ENCODE measurements at regions not wholly inside any gene's neighbourhood (a gene's known extent, or its start where the extent isn't known, plus 50 kb on each side); places are given as distances from the start of the nearest gene placed in this dataset.
A peak's percentile ranks its signal among the peaks of the same experiment; 100 is the strongest.

DNA sequence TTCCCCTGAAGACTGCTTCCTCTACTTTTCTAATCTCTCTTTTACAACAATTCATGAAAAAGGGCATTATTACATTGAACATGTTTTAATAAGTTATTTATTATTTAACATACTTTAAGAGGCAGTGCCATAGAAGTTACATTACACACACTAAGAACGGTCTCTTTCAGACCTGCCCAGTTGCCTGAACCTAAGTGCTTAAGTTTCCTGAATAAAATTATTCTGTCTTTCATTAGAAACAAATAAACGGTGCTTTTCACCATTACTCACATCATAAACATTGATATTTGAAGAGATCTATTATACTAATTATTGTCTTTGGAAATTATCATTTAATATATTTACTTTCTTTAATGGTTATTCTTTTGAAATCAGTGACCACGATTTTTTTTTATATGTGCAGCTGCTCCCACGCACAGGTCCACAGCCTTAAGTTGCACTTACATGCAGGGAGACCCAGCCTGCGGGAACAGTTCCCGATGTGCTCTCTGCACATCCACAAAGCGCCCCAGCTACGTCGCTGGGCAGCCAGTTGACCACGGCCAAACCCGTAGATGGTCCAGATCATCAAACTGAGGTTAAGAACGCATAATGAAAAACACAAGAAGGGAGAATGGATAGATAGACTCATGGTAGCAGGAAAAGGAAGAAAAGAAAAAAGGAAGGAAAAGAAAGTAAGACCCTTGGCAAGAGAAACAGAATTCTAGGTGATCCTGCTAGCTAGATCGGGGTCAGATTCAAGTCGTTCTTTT lies 437.0 kb upstream of the MGMT start:
- DNase-seq (no peak), ATAC-seq (no peak)
- intact Hi-C loops (cut with micrococcal nuclease), result loop anchor here (10.0 kb wide), 1 partner anchor 305 kb away; no protein-coding TSS in a partner anchor

- ATAC-seq (no peak), DNase-seq (no peak)
- intact Hi-C loops (cut with micrococcal nuclease), result loop anchor here (10.0 kb wide), 1 partner anchor 304 kb away; no protein-coding TSS in a partner anchor
These were observed 436.5 kb upstream of the MGMT start for GRCh38 chr10:129030603-129030895.

DNA sequence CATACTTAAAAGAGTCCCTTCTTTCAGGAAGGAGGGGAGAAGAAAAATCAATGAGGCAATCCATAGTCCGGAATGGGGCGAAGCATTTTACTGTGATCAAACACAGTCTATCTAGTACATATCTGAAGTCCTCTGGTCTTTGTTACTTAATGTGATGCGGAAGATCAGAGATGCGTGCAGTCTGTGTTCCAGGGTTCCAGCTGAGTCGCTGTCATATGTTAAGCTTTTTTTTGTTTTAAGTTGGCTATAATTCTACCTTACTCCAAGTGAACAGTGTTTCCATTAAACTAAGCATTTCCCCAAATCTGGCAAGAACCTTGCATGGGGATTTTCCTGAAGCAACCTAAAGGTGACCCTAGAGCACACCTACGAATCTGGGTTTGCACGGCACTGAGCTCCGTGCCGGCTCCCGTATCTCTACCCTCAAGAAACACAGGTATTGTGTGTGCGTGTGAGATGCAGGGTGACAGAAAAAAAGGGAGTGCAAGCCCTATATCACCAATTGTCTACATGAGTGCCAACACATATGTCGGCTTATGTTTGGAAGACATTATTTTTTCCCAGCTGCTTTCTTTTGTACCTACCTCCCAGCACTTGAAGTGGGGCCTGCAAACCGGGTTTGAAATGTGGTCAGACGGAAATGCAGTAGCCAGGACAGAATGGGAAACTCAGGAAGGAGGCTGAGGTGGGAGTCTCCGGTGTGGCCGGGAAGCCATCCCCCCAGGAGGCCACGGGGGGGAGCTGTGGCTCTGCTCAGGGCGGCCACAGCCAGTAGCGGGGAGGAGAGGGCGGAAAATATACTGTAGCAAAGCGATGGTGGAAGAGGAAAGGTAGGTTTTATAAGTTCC lies 435.8 kb upstream of the MGMT start:
- peak; percentile 76 for DNase-seq

DNA sequence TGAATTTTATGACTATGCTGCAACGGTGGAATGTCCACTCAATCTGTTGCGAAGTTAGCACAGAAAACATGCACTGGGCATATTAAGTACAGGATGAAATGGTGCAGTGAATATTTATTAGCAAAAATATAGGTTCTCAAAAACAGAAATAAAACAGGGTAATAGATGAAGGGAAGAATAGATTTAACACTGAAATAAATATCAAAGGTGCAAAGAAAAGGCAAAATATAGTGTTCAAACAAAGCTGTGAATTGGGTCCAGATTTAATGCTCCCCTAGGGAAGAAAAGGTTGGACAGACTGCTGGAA lies 435.2 kb upstream of the MGMT start:
- no peak for DNase-seq
- intact Hi-C loops (cut with micrococcal nuclease), result loop anchor here (10.0 kb wide), 1 partner anchor 303 kb away; no protein-coding TSS in a partner anchor

More for the DNA sequence above, 435.8 kb upstream of the MGMT start:
- intact Hi-C loops (cut with micrococcal nuclease), result loop anchor here (10.0 kb wide), 1 partner anchor 304 kb away; no protein-coding TSS in a partner anchor
- ATAC-seq, result peak; percentile 94

GRCh38 chr10:129032372-129033313 lies 434.4 kb upstream of the MGMT start:
- DNase-seq, result no peak
- intact Hi-C loops (cut with micrococcal nuclease), result loop anchor here (10.0 kb wide), 1 partner anchor 302 kb away; no protein-coding TSS in a partner anchor

More for the DNA sequence above, 435.2 kb upstream of the MGMT start:
- no peak for ATAC-seq

GRCh38 chr10:129033340-129033739 lies 433.7 kb upstream of the MGMT start:
- ATAC-seq (no peak), DNase-seq (no peak)
- intact Hi-C loops (cut with micrococcal nuclease), result loop anchor here (10.0 kb wide), 1 partner anchor 301 kb away; no protein-coding TSS in a partner anchor

More at GRCh38 chr10:129032372-129033313, 434.4 kb upstream of the MGMT start:
- no peak for ATAC-seq

GRCh38 chr10:129033790-129034272 lies 433.2 kb upstream of the MGMT start:
- ATAC-seq (no peak), DNase-seq (no peak)
- intact Hi-C loops (cut with micrococcal nuclease), result loop anchor here (10.0 kb wide), 1 partner anchor 301 kb away; no protein-coding TSS in a partner anchor

GRCh38 chr10:129035052-129035827 lies 431.8 kb upstream of the MGMT start:
- intact Hi-C loops (cut with micrococcal nuclease), result loop anchor here (10.0 kb wide), 1 partner anchor 300 kb away; no protein-coding TSS in a partner anchor
- no peak for ATAC-seq

GRCh38 chr10:129038522-129038921 lies 428.5 kb upstream of the MGMT start:
- intact Hi-C loops (cut with micrococcal nuclease), result loop anchor here (10.0 kb wide), 1 partner anchor 296 kb away; no protein-coding TSS in a partner anchor
- ATAC-seq, result no peak
- no peak for DNase-seq

More at GRCh38 chr10:129035052-129035827, 431.8 kb upstream of the MGMT start:
- no peak for DNase-seq

GRCh38 chr10:129039406-129040370 lies 427.4 kb upstream of the MGMT start:
- no peak for ATAC-seq
- DNase-seq, result no peak
- intact Hi-C loops (cut with micrococcal nuclease), result loop anchor here (10.0 kb wide), 1 partner anchor 295 kb away; no protein-coding TSS in a partner anchor

DNA sequence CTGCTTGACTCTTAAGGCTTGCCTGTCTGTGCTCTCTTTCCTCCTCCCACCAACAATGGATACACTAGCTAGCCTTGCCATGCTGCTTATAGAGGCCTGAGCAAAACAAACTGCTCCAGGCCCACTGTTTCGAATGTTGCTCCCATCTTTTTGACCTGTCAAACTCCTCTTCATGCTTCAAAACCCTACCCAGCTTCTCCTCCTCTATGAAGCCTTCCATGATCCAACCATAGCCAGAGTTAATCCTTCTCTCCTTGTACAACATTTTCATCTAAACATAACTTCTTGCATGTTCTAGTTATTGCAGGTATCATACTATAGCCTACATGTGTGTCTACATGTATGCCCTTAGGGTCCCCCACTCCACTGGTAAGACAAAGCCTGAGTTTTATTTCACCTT lies 426.7 kb upstream of the MGMT start:
- intact Hi-C loops (cut with micrococcal nuclease), result no loop called here
- ATAC-seq, result no peak
- DNase-seq, result no peak

- DNase-seq (no peak), ATAC-seq (no peak)
- intact Hi-C loops (cut with micrococcal nuclease), result no loop called here
These were observed 425.1 kb upstream of the MGMT start for GRCh38 chr10:129041916-129042315.

GRCh38 chr10:129042776-129043595 lies 424.1 kb upstream of the MGMT start:
- no peak for DNase-seq
- ATAC-seq, result no peak
- intact Hi-C loops (cut with micrococcal nuclease), result no loop called here

- intact Hi-C loops (cut with micrococcal nuclease), result no loop called here
- ATAC-seq (no peak), DNase-seq (no peak)
These were observed 423.4 kb upstream of the MGMT start for GRCh38 chr10:129043691-129044090.

DNA sequence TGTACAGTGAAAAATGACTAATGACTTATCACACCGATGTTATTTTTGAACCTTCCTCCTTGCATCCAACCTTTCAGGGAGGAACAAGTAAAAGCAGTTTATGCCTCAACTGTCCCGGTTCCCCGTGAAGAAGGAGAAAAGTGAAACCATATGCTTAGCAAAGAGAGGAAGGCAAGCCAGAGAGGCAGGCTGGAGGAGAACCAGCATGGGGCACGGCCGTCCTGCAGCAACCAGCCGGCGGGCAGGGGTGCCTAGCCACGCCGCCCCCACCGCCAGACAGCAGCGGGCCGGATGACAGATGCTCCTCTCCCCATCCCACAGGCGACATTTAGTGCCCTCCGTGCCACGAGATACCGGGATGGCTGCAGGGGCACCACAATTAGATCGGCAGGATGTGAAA lies 421.4 kb upstream of the MGMT start:
- no peak for DNase-seq
- intact Hi-C loops (cut with micrococcal nuclease), result no loop called here
- ATAC-seq, result no peak

- intact Hi-C loops (cut with micrococcal nuclease), result no loop called here
These were observed 420.9 kb upstream of the MGMT start for GRCh38 chr10:129046065-129046681.

More at GRCh38 chr10:129046065-129046681, 420.9 kb upstream of the MGMT start:
- ATAC-seq, result peak; percentile 56
- DNase-seq, result peak; percentile 42
